Stimulated activated CD4-positive, alpha-beta T cell treated with anti-CD3 and anti-CD28 coated beads, TNF-alpha, amount 100 ng/mL, for 1 hour (primary cell): ENCODE measurements at regions not wholly inside any gene's neighbourhood (a gene's known extent, or its start where the extent isn't known, plus 50 kb on each side); places are given as distances from the start of the nearest gene placed in this dataset.

Experiments
- DNase-seq, 3 donors: peaks; one replicate each; pipeline ENCODE4 v3.0.0-alpha.2; 2020; ENCODE audit warnings: low read depth in 3 of 3, low spot score in 1 of 3

DNA sequence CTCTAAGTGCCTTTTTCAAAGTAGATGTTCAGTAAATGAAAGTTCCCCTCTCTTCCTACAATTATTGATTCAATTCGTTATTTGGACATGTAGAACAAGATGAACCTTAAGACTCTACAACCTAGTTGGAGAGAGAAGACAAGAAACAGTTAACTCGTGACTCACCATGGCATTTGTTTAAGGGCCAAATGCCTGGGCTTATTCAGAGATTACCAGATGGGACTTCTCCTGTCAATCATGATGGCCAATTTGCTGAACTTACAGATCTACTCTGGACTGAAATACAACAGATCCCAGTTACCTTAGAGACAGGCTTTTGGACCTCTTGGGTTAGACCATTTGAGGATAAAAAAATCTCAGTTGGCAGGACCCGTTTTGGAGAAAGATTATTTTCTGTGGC lies 93.5 kb downstream of the C1orf94 start:
- no peak for DNase-seq

- DNase-seq = no peak
Measured at GRCh38 chr1:34272152-34272551, 95.4 kb downstream of the C1orf94 start.

- DNase-seq = no peak
Measured at GRCh38 chr1:34275150-34275549, 98.4 kb downstream of the C1orf94 start.

DNA sequence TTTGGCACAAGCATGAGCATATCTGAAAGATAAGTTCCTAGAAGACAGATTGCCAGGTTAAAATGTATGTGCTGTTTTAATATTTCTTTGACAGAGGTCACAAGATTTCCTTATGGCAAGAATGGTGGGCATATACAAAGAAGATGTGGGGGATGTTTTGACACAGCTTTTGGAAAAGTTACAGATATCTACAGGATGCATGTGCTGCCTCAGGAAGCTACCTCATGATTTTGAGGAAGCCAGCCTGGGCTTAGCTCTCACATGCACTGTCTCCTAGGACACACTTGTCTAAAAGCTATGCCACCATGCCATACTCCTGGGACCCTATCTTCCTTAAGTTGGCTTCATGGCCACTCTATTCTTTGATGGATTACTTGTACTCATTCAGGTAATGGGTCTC lies 99.9 kb downstream of the C1orf94 start:
- no peak for DNase-seq

DNA sequence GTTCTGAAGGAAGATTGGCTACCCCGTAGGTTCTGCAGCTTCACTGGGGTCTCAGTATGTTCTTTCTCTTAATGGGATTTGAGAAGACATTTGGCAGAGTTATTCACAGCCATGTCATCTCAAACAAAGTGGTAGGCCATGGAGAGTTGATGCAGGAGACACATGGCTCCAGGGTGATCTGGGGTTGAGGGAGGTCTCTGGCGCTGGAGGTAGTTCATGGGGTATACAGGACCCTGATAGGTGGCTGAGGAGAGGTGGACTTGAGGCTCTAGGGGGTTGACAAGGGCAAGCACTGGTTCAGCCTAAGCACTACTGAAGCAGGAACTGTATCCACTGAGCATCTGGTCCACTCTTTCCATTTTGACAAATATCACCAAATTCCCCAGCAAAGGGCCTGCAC lies 100.4 kb downstream of the C1orf94 start:
- no peak for DNase-seq

GRCh38 chr1:34278211-34278610 lies 101.5 kb downstream of the C1orf94 start:
- no peak for DNase-seq

GRCh38 chr1:34279971-34280370 lies 103.3 kb downstream of the C1orf94 start:
- DNase-seq = no peak

GRCh38 chr1:34280509-34280908 lies 103.8 kb downstream of the C1orf94 start:
- no peak for DNase-seq

DNA sequence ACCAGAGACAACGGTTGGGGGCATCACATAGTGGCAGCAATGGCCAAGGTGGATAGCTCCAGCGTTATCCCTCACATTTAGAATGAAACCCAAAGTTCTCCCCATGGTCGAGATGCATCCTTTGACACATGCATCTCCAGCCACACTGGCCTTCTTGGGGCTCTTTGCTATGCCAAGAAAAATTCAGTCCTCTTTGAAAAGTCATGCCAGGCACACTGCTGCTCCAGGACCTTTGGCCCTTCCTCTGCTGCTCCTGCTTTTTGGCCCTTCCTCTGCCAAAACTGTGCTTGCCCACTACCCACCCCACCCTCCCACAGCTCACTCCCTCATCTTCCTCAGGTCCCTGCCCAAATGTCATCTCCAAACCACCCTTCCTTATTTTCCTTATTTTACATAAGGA lies 106.4 kb downstream of the C1orf94 start:
- DNase-seq = no peak

GRCh38 chr1:34286511-34286910 lies 109.8 kb downstream of the C1orf94 start:
- no peak for DNase-seq

GRCh38 chr1:34290831-34291230 lies 114.1 kb downstream of the C1orf94 start:
- DNase-seq = no peak

GRCh38 chr1:34292472-34292871 lies 115.8 kb downstream of the C1orf94 start:
- DNase-seq = no peak

GRCh38 chr1:34296059-34296458 lies 119.4 kb downstream of the C1orf94 start:
- no peak for DNase-seq

DNA sequence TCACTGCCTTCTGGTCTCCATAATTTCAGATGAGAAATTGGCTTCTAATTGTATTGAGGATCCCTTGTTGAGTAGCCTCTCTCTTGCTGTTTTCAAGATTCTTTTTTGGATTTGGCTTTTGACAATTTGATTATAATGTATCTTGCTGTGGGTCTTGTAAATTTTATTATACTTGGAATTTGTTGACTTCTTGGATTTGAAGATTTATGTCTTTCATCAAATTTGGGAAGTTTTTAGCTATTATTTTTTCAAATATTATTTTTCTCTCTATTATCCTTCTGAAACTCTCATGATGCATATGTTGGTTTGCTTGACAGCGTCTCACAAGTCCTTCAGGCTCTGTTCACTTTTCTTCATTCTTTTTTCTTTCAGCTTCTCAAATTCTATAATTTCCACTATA lies 126.1 kb downstream of the C1orf94 start:
- DNase-seq = no peak

- no peak for DNase-seq
Measured at GRCh38 chr1:34303218-34303617, 126.5 kb downstream of the C1orf94 start.

DNA sequence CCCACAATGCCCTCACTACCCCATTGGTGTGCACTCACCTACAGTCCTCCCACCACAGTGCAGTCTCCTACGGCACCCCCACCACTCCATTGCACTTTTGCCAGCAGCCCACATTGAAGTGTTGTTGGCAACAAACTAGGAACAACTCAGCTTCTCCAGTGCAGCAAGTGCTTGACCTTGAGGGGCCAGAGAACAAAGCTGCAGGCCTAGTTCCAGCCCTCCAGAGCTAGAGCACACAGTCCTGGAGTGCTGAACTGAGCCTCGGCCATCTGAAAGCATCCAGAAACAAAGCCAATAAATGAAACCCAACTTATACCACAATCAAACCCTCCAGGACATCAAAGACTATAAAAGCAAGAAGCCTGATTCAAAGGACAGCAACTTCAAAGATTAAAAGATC lies 129.9 kb downstream of the C1orf94 start:
- no peak for DNase-seq

DNA sequence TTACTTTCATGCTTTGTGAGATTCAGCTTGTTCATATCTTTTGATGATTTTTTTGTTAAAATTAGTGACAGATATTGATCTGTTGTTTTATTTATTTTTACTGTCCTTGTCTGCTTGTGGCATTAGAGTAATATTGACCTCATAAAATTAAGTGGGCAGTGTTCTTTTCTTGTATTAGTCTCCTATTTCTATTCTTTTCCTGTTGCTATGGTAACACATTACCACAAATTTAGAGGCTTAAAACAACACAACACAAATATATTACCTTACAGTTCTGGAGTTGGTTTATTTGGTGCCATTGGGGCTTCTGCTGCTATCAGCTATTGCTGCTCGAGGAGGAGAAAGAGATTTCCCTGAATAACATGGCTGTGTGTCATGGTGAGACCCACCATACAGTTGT lies 135.7 kb downstream of the C1orf94 start:
- no peak for DNase-seq

- no peak for DNase-seq
Measured at GRCh38 chr1:34315974-34316373, 139.3 kb downstream of the C1orf94 start.

- DNase-seq = no peak
Measured at GRCh38 chr1:34316773-34317172, 140.1 kb downstream of the C1orf94 start.

- DNase-seq = no peak
Measured at GRCh38 chr1:34319218-34319617, 142.5 kb downstream of the C1orf94 start.

DNA sequence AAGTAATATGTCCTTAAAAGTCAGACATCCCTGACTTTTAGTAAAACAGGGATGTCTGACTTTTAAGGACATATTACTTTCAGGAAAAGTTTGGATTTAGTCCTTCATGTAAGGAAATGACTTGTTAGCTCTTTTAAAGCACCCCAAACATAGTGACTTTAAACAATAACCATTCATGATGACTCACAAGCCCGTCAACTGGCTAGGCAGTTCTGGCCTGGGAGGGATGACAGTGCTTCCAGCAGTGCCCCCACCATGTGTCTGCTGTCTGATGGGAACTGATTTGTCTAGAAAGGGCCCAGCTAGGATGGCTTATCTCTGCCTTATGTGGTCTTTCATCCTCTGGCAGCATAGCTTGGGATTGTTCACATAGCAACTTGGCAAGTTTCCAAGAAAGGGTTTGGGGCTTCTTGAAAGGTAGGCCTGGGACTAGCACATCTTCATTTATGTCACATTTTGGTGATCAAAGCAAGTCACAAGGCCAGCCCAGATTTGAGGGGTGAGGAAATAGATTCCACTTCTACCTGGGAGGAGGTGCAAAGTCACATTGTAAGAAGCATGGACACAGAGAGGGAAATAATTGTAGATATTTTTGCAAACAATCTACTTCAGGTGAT lies 143.5 kb downstream of the C1orf94 start:
- no peak for DNase-seq

DNA sequence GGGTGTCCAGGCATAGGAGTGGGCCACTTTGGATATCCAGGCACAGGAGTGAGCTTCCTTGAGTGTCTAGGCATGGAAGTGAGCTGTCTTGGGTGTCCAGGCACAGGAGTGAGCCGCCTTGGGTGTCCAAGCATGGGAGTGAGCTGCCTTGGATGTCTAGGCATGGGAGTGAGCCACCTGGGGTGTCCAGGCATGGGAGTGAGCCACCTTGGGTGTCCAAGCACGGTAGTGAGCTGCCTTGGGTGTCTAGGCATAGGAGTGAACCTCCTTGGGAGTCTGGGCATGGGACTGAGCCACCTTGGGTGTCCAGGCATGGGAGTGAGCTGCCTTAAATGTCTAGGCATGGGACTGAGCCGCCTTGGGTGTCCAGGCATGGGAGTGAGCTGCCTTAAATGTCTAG lies 146.3 kb downstream of the C1orf94 start:
- DNase-seq = no peak

- DNase-seq = no peak
Measured at GRCh38 chr1:34324879-34325440, 148.3 kb downstream of the C1orf94 start.
